GM18951 (cell line): ENCODE measurements at regions not wholly inside any gene's neighbourhood (a gene's known extent, or its start where the extent isn't known, plus 50 kb on each side); places are given as distances from the start of the nearest gene placed in this dataset.

ENCODE experiments used
- POLR2A ChIP-seq: IDR thresholded peaks from 4 replicates; pipeline ENCODE4 v1.6.1; 2011; ENCODE audit warnings: mild to moderate bottlenecking; ENCODE audit not compliant: insufficient read length, insufficient read depth; ENCODE audit errors: extremely low read depth
- in situ Hi-C: fragments of 300-500 bp; cut with MboI; formaldehyde crosslinking; loops from one replicate; pipeline ENCODE4 v1.12.0; 2022; ENCODE audit warnings: low sequenced_read_pairs, mixed read lengths, inconsistent platforms; ENCODE audit not compliant: unreplicated experiment

DNA sequence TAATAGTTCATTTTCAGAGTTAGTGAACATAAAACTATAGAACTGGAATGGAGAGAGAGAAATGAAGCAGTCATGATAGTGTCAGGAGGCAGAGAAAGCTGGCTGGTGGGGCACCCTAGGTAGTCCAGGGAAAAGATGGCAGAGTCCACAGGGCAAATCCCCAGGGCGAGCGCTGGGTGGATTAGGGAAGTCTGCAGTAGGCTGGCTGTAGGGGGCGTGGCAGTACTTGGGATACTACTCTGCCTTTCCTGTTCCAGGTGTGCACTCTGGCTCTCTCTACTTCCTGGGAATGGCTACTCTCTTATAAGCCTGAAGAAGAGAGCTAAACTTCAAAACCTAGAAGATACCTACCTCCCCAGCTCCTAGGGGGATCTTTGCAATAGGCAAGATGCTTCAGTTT, 232.9 kb upstream of the SLC10A2 start:
- TF ChIP-seq POLR2A: no peak
- in situ Hi-C loops: no loop called here

DNA sequence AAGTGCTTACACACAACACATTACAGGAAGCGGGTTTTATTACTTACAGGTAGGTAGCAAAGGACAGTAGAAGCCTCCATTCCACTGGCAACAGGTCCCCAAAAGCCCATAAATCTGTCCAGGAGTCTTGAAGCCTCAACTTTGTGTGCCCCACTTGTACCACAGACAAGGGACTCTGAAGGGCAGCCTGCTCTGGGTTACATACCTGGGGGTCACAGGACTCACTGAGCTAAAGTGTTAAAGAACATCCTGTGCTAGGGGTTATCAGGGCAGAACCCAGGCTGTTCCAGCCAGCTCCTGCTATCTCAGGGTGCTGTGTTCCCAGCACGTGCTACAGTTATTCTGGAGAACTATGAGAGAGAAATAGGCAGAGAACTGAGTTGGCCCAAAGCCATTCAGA, 230.9 kb upstream of the SLC10A2 start:
- TF ChIP-seq POLR2A: no peak
- in situ Hi-C loops: no loop called here

- TF ChIP-seq POLR2A: no peak
Observed at GRCh38 chr13:103291798-103292572, 225.8 kb upstream of the SLC10A2 start.

DNA sequence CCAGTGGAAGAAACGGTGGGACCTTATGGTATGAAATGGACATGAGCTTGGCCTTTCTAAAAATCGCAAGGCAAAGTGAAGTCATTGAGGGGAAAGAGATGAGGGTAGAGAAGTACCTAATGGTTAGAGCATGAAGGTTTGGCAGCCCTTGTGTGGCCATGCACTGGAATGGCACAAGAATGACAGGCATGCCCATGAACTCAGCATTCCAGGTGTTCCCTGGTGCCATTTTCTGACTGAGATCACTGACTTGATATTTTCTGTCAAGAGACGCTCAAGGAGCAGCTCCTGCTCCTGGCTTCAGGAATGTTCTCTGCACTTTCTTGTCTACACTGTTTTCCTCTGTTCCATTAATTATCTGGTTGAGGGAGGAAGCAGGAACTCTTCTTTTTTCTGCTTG, 225.0 kb upstream of the SLC10A2 start:
- no peak for TF ChIP-seq POLR2A
- in situ Hi-C loops: no loop called here

More at GRCh38 chr13:103291798-103292572, 225.8 kb upstream of the SLC10A2 start:
- in situ Hi-C loops: no loop called here

- in situ Hi-C loops: no loop called here
- no peak for TF ChIP-seq POLR2A
Observed at GRCh38 chr13:103289681-103290080, 223.5 kb upstream of the SLC10A2 start.

- in situ Hi-C loops: no loop called here
- TF ChIP-seq POLR2A: no peak
Observed at GRCh38 chr13:103288114-103288513, 221.9 kb upstream of the SLC10A2 start.

GRCh38 chr13:103287659-103288058, 221.4 kb upstream of the SLC10A2 start:
- in situ Hi-C loops: no loop called here
- TF ChIP-seq POLR2A: no peak

GRCh38 chr13:103284466-103284865, 218.2 kb upstream of the SLC10A2 start:
- TF ChIP-seq POLR2A: no peak
- in situ Hi-C loops: no loop called here

- in situ Hi-C loops: no loop called here
- TF ChIP-seq POLR2A: no peak
Observed at GRCh38 chr13:103283451-103283820, 217.2 kb upstream of the SLC10A2 start.

- TF ChIP-seq POLR2A: no peak
Observed at GRCh38 chr13:103282571-103283450, 216.6 kb upstream of the SLC10A2 start.

DNA sequence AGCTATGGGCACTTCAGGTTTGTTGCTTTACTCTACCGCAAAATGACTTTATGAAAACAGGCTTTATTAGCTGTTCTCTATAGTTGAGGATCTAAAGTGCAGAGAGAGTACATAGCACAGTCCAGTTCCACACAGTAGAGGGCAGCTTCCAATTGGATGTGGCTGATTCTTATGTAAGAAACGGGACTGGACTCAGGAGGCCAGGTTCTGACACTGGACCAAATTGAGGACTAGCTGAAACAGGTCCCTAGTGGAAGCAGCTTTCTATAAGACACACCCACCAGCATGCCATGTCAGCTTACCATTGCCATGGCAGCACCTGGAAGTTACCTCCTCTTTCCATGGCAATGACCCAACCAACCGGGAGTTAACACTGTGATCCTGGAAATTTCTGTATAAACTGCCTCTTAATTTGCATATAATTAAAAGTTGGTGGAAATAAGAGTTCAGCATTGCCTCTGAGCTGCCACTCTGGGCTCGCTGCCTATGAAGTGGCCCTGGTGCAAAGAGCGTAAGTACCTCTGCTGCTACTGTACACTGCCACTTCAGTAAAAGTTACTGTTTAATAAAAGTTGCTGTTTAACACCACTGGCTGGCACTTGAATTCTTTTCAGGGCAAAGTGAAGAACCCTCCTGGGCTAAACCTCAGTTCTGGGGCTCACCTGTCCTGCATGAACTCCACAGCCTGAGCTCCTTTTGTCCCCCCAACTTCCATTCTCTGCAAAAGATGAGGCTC, 211.9 kb upstream of the SLC10A2 start:
- no peak for TF ChIP-seq POLR2A
- in situ Hi-C loops: no loop called here

More at GRCh38 chr13:103282571-103283450, 216.6 kb upstream of the SLC10A2 start:
- in situ Hi-C loops: no loop called here

- TF ChIP-seq POLR2A: no peak
- in situ Hi-C loops: no loop called here
Observed at GRCh38 chr13:103276775-103277498, 210.7 kb upstream of the SLC10A2 start.
